BLaER1 treated with 17β-estradiol and CSF1 and Interleukin-3, amounts not matched to agents 10 nM and 100 nM (cell line): ENCODE measurements at regions not wholly inside any gene's neighbourhood (a gene's known extent, or its start where the extent isn't known, plus 50 kb on each side); places are given as distances from the start of the nearest gene placed in this dataset.

Source experiments
- H3K27ac ChIP-seq, 11 experiments: shearing (Covaris generic); formaldehyde crosslinking; 2 replicates each; pipeline ENCODE4 v1.8.1; 2022
- H3K27me3 ChIP-seq, 11 experiments: shearing (Covaris generic); formaldehyde crosslinking; 2 replicates each; pipeline ENCODE4 v1.8.1; 2022
- H3K36me3 ChIP-seq, 11 experiments: shearing (Covaris generic); formaldehyde crosslinking; 2 replicates each; pipeline ENCODE4 v1.8.1; 2022
- H3K4me1 ChIP-seq, 10 experiments: shearing (Covaris generic); formaldehyde crosslinking; 2 replicates each; pipeline ENCODE4 v1.8.1; 2022
- H3K4me2 ChIP-seq, 11 experiments: shearing (Covaris generic); formaldehyde crosslinking; 2 replicates each; pipeline ENCODE4 v1.8.1; 2022
- H3K4me3 ChIP-seq, 10 experiments: shearing (Covaris generic); formaldehyde crosslinking; 2 replicates each; pipeline ENCODE4 v1.8.1; 2022
- H3K9ac ChIP-seq, 11 experiments: shearing (Covaris generic); formaldehyde crosslinking; 2 replicates each; pipeline ENCODE4 v1.8.1; 2022
- H3K9me3 ChIP-seq, 11 experiments: shearing (Covaris generic); formaldehyde crosslinking; replicated peaks in 1 of 11; 2 replicates each; pipeline ENCODE4 v1.8.1; 2022
- H4K20me1 ChIP-seq, 11 experiments: shearing (Covaris generic); formaldehyde crosslinking; 2 replicates each; pipeline ENCODE4 v1.8.1; 2022
- Cebpa-rat ChIP-seq, 11 experiments: shearing (Covaris generic); IDR thresholded peaks; 2 replicates each; pipeline ENCODE4 v1.8.1; 2022

DNA sequence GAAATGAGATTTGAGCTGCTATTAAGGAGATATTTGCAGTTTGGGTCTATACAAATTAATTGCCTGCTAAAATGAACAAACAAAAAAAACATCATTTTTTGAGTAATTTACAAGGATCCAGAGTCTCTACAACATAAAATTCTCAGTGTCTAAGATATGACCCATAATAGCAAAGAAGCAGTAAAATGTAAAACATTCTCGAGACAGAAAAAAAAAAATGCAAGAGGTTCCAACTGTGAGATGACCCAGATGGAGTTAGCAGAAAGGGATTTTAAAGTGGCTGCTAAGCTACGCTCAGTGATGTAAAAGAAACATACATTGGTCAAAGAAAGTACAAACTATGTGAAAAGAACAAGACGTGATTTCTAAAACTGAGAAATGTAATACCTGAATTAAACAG, 471.0 kb downstream of the SH2D4B start:
- Histone ChIP-seq H3K4me2 (no peak overlapping the region), H4K20me1 (no peaks in the 10 kb centered on the region), H3K36me3 (no peaks in the 10 kb centered on the region), H3K4me3 (no peak overlapping the region), H3K27ac (no peak overlapping the region), H3K9me3 (no peaks in the 10 kb centered on the region), H3K9ac (no peak overlapping the region), H3K4me1 (no peaks in the 10 kb centered on the region), H3K27me3 (no peaks in the 10 kb centered on the region)
- TF ChIP-seq Cebpa-rat (IDR thresholded peaks at IDR 0.05) = no peak

DNA sequence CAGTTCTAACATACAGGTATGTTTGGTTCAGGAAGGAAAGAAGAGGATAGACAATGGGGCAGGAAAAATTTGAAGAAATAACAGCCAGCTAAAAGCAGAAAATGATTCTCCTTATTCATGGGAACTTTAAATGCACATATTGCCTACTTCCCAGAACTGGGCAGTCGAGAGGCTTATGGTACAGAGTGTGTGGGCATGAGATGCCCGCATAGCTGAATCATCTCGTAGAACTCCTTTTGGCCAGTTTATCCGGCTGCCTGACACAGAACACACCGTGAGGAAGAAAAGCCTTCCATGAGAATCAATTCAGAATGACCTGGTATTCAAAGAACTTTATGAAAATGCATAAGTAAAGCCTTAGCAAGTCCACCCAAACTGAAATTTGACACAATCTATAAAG, 471.6 kb downstream of the SH2D4B start:
- no peak overlapping the region for H3K9ac ChIP-seq
- no peak overlapping the region for H3K27ac ChIP-seq
- H4K20me1 ChIP-seq = no peaks in the 10 kb centered on the region
- H3K4me1 ChIP-seq = no peaks in the 10 kb centered on the region
- no peak overlapping the region for H3K4me3 ChIP-seq
- no peak overlapping the region for H3K4me2 ChIP-seq
- no peaks in the 10 kb centered on the region for H3K36me3 ChIP-seq
- no peaks in the 10 kb centered on the region for H3K27me3 ChIP-seq
- TF ChIP-seq Cebpa-rat (IDR thresholded peaks at IDR 0.05) = no peak
- no peaks in the 10 kb centered on the region for H3K9me3 ChIP-seq

DNA sequence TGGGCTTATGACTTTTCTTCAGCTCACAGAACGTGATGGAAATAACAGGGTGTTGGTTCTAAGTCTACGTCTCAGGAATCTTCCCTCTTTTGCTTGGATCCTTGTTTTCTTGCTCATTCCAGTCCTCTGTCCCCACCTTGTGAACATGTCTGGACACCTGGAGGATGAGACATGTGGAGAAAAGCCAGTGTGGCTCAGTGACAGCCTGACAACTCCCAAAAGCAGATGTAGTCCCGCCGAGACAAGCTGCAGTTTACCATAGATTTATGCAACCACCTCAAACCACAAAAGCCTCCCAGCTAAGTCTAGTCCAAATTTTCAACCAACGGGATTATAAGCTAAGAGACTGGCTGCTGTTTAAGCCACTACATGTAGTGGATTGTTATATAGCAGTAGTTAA, 476.1 kb downstream of the SH2D4B start:
- H3K4me1 ChIP-seq = peaks cover 0 to 3% (median 1%) of the 10 kb centered on the region in 10 experiments; a peak in 8 of 20 replicates

DNA sequence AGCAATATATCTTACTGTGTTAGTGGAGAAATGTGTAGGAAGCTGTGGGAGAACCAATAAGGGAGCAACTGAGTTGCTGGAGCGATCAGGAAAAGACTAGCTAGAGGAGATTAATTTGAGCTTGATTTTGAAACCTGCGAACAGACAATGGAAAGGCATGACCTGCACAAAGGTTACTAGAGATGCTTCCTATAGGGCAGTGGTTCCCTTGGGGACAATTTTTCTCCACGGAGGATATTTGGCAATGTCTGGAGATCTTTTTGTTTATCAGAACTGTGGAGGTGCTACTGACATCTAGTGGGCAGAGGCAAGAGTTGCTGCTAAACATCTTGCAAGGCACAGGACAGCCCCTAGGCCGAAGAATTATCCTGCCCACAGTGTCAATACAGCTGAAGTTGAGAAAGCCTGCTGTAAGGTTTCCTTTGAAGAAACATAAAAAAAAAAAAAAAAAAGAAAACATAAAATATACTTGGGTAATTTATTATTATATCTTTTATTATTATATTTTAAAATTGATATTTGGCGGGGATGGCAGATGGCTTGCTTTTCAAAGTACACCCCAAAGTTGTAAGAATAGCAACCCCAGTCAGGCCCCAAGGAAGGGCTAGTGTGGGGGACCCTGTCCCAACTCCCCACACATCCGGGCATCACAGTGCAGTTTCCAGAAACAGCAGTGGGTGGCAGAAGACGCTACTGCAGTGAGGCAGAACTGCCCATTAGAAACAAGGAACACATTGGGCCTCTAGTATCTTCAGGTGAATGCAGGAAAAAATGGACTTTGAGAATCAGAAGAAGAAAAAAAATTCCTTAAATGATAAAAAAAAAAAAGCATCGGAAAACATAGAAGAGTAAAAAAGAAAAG, 481.6 kb downstream of the SH2D4B start:
- Histone ChIP-seq H3K9me3 (0 out of 22 replicates have a peak, but pooled peaks cover 0 to 6% (median 0%) of the 10 kb centered on the region in 11 experiments), H3K36me3 (no peaks in the 10 kb centered on the region), H3K4me3 (no peak overlapping the region; a peak in 2 of 20 replicates), H3K27me3 (no peaks in the 10 kb centered on the region), H4K20me1 (no peaks in the 10 kb centered on the region), H3K27ac (peak overlapping the region in 5 of 11 experiments; percentile 4 to 37 (median 26); a peak in 5 of 22 replicates), H3K4me2 (peak overlapping the region; percentile 10 to 65 (median 50); a peak in 18 of 22 replicates), H3K9ac (peak overlapping the region in 2 of 11 experiments; percentile 17 to 21; a peak in 2 of 22 replicates), H3K4me1 (peaks cover 9 to 27% (median 16%) of the 10 kb centered on the region in 10 experiments)
- TF ChIP-seq Cebpa-rat (IDR thresholded peaks at IDR 0.05) = no peak; a peak in 1 of 22 replicates

More for the DNA sequence above, 476.1 kb downstream of the SH2D4B start:
- H3K9me3 ChIP-seq = no peaks in the 10 kb centered on the region
- H4K20me1 ChIP-seq = no peaks in the 10 kb centered on the region
- no peak overlapping the region for H3K9ac ChIP-seq
- no peaks in the 10 kb centered on the region for H3K36me3 ChIP-seq
- no peaks in the 10 kb centered on the region for H3K27me3 ChIP-seq
- H3K4me3 ChIP-seq = no peak overlapping the region
- no peak for TF ChIP-seq Cebpa-rat (IDR thresholded peaks at IDR 0.05)
- no peak overlapping the region for H3K4me2 ChIP-seq
- H3K27ac ChIP-seq = no peak overlapping the region

DNA sequence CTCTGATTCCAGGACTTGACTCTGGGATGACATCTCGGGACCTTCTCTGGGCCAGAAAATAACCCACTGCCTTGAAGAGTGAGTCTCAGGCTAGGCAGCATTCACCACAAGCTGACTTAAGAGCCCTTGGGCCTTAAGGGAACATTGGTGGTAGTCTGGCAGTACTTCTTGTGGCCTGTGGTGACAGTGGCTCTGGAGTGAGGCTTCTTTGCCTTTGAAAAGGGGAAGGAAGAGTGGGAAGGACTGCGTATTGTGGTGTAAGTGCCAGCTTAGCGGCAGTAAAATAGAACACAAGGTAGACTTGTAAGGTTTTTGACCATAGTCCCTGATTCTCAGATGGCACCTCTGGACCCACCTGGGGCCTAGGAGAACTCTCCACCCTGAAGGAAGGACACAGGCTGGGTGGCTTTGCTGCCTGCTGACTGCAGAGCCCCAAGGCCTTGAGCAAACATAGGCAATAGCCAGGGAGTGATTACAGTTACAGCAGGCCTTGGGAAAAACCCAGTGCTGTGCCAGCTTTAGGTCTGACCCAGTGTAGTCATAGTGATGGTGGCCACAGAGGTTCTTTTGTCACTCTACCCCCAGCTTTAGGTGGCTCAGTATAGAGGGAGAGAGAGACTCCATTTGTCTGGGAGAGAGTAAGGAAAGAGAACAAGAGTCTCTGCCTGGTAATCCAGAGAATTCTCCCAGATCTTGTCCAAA, 483.9 kb downstream of the SH2D4B start:
- Histone ChIP-seq H3K36me3 (no peaks in the 10 kb centered on the region), H3K9ac (peak overlapping the region in 2 of 11 experiments; percentile 18 to 25; a peak in 1 of 22 replicates), H4K20me1 (no peaks in the 10 kb centered on the region), H3K4me3 (no peak overlapping the region), H3K27me3 (no peaks in the 10 kb centered on the region), H3K4me1 (peaks cover 9 to 27% (median 16%) of the 10 kb centered on the region in 10 experiments), H3K4me2 (peak overlapping the region; percentile 5 to 74 (median 54); a peak in 19 of 22 replicates), H3K9me3 (0 out of 22 replicates have a peak, but pooled peaks cover 0 to 6% (median 0%) of the 10 kb centered on the region in 11 experiments), H3K27ac (peak overlapping the region in 4 of 11 experiments; percentile 19 to 66 (median 42); a peak in 6 of 22 replicates)
- TF ChIP-seq Cebpa-rat (IDR thresholded peaks at IDR 0.05) = no peak

DNA sequence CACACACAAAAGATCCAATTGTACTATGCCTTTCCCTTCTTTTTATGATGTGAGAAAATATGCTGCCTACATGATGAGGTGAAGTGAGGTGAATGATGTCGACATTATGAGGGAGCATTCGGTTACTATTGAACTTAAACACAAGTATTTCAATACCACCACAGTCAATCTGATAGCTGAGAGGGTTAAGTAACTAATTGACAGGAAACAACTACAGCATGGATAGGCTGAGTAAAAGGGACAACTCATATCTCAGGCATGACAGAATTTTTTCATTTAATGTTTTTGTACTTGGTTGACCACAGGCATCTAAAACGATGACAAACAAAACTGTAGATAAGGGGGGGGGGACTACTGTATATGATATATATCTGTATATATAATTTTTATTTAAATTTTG, 488.9 kb downstream of the SH2D4B start:
- H4K20me1 ChIP-seq = no peaks in the 10 kb centered on the region
- no peak overlapping the region for H3K27ac ChIP-seq
- no peak overlapping the region for H3K4me2 ChIP-seq
- no peaks in the 10 kb centered on the region for H3K27me3 ChIP-seq
- peaks cover 2 to 22% (median 4%) of the 10 kb centered on the region in 10 experiments; a peak in 17 of 20 replicates for H3K4me1 ChIP-seq
- H3K36me3 ChIP-seq = no peaks in the 10 kb centered on the region
- no peak overlapping the region for H3K4me3 ChIP-seq
- H3K9ac ChIP-seq = no peak overlapping the region
- no peak for TF ChIP-seq Cebpa-rat (IDR thresholded peaks at IDR 0.05)
- peaks cover 0 to 22% (median 6%) of the 10 kb centered on the region in 11 experiments; a peak in 6 of 22 replicates for H3K9me3 ChIP-seq

DNA sequence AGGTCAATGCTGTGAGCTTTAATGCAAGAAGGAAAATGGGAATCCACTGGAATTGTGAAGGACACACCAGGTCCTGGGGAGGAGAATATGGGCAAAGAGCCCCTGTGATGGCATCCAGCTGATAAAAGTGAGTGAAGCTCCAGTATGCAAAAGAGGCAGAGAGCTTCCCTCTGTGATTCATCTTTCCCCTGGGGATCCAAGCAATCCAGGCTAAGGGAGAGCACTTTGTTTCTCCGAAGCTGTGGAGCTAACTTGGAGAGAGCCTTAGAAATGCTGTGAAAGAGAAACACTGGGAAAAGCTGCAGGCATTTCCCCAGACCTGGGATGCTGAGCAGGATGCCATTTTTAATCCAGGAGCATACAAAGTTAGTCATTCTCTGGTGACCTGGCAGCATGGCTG, 489.5 kb downstream of the SH2D4B start:
- Histone ChIP-seq H3K4me1 (peaks cover 0 to 16% (median 0%) of the 10 kb centered on the region in 10 experiments; a peak in 4 of 20 replicates), H3K27me3 (no peaks in the 10 kb centered on the region), H4K20me1 (no peaks in the 10 kb centered on the region), H3K4me3 (no peak overlapping the region), H3K36me3 (no peaks in the 10 kb centered on the region), H3K27ac (no peak overlapping the region), H3K9me3 (peaks cover 0 to 22% (median 6%) of the 10 kb centered on the region in 11 experiments; a peak in 6 of 22 replicates), H3K4me2 (no peak overlapping the region), H3K9ac (no peak overlapping the region)
- TF ChIP-seq Cebpa-rat (IDR thresholded peaks at IDR 0.05) = no peak

DNA sequence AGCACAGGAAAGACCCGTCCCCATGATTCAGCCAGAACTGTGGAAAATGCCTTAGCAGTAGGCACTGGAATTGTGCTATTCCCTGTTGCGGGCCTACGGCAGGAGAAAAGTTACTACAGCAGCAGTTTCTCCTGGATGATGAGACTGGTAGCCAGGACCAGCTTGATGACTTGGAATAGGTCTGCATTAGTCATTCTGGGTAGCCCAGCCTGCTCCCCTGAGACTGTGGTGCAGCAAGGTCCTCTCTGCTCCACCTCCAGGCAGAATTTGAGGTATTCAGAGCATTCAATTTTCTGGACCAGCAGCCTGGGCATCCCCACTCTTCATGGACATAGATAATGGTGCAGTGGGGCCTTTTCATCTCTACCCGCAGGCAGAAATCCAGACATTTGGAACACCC, 490.0 kb downstream of the SH2D4B start:
- Histone ChIP-seq H3K4me2 (no peak overlapping the region), H3K9ac (no peak overlapping the region), H3K36me3 (no peaks in the 10 kb centered on the region), H3K9me3 (peaks cover 0 to 22% (median 4%) of the 10 kb centered on the region in 11 experiments; a peak in 6 of 22 replicates), H3K27ac (no peak overlapping the region), H4K20me1 (no peaks in the 10 kb centered on the region), H3K27me3 (no peaks in the 10 kb centered on the region), H3K4me1 (peaks cover 0 to 16% (median 0%) of the 10 kb centered on the region in 10 experiments; a peak in 4 of 20 replicates), H3K4me3 (no peak overlapping the region)
- TF ChIP-seq Cebpa-rat (IDR thresholded peaks at IDR 0.05) = no peak

DNA sequence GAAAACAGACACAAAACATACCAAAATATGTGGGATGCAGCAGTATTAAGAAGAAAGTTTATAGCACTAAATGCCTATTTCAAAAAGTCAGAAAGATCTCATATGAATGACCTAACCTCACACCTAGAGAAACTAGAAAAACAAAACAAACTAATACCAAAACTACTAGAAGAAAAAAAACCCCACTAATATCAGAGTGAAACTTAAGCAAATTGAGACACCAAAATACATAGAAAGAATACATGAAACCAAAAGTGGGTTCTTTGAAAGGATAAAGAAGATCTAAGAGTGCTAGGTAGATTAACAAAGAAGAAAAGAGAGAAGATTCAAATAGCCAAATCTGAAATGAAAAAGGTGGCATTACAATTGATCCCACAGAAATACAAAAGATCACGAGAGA, 494.1 kb downstream of the SH2D4B start:
- H3K4me1 ChIP-seq = peaks cover 0 to 32% (median 9%) of the 10 kb centered on the region in 10 experiments; a peak in 15 of 20 replicates

More for the DNA sequence above, 494.1 kb downstream of the SH2D4B start:
- no peak overlapping the region for H3K27ac ChIP-seq
- no peak for TF ChIP-seq Cebpa-rat (IDR thresholded peaks at IDR 0.05)
- no peaks in the 10 kb centered on the region for H3K36me3 ChIP-seq
- H3K9ac ChIP-seq = no peak overlapping the region
- no peak overlapping the region for H3K4me3 ChIP-seq
- H3K9me3 ChIP-seq = peaks cover 2 to 22% (median 8%) of the 10 kb centered on the region in 11 experiments; a peak in 16 of 22 replicates
- H3K27me3 ChIP-seq = no peaks in the 10 kb centered on the region
- no peak overlapping the region for H3K4me2 ChIP-seq
- H4K20me1 ChIP-seq = no peaks in the 10 kb centered on the region
